ENCODE measurements at regions not wholly inside any gene's neighbourhood (a gene's known extent, or its start where the extent isn't known, plus 50 kb on each side); places are given as distances from the start of the nearest gene placed in this dataset.

DNA sequence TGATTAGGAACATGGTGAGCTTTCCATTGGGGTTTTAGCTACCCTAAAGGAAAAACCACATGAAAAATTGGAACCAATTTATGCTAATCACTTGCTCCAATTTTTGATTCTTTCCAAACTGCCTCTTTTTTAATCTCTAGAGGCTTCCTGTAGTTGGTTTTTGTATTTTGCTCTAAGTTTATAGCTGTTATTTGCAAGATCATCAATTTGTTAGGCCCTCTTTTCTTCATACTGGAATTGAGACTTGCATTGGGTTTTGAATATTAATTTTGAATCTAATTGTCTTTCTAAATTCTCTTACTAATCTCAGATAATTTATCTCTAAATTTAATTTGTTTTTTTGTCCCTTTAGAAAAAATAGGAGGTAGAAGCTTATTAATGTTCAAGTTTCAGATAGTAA is 713.3 kb downstream of the REEP3 start:
- DNase-seq = no peak

DNA sequence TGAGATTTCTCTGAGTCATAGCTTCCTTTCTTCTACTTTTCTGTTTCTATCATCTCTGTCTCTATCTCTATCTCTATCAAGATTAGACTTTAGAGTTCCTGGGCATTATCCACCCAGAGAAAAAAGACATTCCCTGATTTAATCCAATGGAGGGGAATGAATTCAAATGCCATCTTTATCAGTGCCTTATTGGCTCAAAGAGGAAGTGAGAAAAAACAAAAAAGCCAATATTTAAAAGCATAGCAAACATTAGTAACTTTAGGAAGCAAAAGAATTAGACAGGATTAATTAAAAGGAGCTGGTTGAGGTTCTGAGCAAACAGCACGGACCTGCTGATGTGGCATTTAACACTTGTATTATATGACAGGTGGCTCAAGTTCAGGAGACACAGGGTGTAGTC is 736.5 kb downstream of the REEP3 start:
- DNase-seq = no peak

DNA sequence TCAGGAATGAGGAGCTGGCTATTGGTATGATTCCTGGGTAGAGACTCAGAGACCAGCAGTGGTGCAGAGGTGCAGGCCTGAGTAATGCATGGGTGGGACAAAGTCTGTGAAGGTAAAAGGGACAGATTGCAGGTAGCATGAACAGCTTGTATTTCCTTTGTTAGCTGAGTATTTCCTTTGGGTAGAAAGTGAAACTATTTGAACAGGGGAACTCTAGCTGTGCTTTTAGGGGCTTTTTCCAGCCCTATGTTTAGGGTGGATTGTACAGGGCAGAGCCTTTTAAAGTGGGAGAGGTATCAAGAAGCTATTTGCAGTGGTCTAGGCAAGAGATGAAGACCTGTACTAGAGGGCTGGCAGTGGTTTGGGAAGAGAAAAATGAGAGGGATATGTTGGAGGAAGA is 739.9 kb downstream of the REEP3 start:
- no peak for DNase-seq

DNA sequence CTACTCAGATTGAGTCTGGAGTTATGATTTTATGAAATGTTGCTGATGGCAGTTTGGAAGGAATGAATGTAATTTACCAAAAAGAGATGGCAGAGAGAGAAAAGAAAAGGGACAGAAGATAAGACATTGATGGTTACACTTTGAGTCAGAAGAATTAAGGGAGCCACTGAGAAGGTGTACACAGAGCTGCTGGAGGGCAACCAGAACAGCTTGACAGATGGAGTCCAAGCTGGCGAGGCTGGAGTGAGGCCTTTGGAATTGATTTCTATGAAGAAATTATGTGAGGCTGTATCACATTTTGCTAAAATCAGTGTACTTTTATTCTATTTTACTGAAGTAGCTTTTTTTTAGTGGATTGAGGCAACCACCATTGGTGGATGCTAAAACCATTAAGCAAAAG is 740.5 kb downstream of the REEP3 start:
- no peak for DNase-seq

DNA sequence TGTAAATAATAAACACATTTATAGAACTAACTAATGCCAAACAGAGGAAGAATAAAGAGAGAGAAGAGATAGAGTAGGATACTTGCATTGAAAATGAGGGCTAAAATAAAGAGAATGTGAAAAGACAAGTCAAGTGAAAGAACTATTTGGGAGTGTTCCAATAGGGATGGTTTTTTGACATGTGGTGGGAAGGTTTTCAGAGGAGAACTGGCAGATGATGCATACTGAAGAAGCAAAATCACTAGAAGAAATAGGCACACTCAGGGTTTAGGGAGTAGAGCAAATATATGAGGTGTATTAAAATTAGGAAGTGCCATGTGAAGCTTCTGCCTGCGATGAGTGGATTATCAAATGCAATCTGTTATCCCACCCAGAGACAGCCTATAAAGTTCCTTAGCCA is 744.8 kb downstream of the REEP3 start:
- no peak for DNase-seq

DNA sequence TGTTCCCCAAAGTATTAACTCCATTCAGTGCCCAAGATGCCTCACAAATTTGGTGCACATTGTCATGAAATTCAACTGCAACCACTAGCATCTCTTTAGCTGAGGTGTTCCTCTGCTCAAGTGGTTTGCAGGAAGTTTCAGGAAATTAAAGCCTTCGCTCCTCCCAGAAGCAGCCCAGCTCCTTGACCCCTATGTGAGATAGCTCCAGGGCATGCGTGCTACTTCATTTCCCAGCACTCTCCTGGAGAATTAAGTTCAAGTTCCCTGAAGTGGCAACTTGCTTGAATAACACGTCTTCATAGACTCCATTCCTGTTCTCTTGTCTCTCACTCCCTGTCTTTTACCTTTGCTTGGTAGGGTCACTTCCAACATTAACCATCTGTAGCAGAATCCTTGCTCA is 750.3 kb downstream of the REEP3 start:
- no peak for DNase-seq

DNA sequence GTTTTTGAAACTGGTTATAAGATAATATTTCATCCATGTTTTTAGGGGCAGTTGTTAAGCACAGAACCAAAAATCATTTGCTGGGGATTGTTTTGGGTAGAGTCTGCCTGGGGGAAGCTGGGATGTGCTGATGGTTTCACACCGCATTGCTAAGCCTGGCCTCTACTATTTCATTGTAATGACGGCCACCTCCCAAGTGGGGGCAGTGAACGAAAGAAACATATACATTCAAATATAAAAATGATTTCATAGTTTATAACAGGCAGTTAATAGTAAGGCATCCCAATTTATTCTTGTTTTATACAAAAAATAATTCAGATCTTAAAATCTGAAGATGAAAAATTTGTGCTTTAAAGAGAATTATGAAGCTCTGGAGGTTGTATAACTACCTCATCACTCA is 750.8 kb downstream of the REEP3 start:
- no peak for DNase-seq

DNA sequence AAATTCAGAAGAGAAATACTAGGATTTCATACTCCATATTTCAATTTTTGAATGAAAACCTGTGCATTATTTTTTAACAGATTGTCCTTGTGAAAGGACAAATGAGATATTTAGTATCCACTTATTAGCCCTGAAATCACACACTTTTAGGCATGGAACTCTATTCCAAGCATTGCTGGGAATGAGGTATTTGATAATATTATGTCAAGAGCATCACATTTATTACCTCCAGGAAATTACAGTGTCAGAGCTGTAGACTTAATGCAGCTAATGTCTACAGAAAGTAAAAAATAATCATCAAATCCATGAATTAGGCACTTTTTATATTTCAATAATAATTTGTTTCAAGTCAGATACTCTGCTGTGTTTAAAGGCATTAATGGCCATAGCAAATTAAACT is 753.8 kb downstream of the REEP3 start:
- no peak for DNase-seq

DNA sequence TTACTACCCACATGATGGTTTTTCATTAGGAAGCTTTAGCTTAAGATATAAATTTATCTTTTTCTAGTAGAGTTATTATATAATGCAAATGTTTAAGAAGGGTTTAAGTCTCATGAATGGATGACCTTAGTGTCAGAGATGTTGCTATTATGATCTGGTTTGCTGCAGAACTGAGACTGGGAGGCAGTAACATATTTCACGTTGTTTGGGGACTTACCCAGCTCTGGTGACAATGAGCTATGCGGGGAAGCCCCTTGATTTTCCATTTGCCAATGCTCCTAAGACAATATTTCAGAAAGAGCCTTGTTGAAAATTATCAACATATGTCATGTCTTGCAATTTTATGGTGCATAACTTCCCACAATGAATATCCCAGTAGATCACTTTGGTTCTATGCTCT is 754.6 kb downstream of the REEP3 start:
- no peak for DNase-seq

DNA sequence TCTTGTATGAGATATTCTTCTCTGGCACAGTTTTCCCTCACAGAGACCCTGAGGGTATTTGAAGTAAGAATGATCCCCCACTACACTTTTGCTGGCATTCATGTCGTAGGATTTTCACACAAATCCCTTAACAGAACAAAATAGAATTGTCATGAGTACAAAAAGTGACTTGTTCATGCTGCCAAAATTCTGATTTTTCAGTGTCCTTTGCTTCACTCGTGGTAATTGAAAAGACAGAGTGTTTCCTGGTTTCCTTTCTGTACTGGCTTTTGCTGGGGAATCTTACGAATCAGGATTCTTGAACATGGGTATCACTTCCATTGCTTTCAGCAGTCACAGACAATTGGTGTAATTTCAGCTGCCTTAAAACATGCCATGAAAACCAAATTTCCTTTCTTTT is 756.3 kb downstream of the REEP3 start:
- no peak for DNase-seq

DNA sequence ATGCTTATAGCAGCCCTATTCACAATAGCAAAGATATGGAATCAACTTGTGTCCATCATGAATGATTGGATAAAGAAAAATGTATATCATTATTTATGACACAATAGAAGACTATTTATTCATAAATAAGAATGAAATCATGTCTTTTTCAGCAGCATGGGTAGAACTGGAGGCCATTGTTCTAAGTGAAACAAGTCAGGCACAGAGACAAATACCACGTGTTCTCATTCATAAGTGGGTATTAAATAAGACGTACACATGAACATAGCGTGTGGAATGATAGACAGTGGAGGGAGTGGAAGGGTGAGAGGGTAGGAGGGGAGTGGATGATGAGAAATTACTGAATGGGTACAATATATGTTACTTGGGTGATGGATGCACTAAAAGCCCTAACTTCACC is 762.4 kb downstream of the REEP3 start:
- no peak for DNase-seq

DNA sequence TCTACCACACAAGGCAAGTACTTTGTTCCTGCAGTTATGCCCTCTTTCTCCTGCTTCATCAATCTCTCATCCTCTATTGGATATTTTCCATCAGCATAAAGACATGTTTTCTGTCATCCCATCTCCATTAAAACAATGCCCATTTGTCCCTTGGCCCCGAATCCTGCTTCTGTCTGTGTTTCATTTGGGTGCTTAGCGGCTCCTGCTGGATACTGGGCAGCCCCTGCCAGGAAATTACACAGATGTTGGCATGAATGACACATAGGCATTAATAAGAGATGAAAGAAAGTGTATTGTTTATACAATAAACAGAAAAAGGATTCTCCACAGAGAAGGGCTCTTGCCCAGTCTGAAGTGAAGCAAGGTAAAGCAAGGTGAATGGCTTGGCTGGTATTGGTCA is 765.3 kb downstream of the REEP3 start:
- no peak for DNase-seq

DNA sequence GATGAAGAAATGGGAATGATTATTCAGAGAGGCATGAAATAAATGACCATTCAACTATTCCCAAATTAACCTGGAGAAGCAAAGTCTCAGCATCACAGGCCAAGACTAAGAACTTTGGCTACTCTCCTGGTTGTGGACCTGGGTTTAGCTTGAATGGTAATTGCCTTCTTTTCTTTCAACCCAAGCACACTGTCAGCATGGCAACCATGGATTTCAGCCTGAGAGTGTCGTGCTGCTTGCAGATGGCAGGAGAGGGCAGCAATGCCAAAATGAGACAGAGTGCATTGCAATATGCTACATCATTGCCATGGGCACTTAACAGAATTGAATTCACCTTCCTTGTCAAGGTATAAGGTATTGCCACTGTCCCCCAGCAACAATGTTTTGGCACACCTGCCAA is 767.2 kb downstream of the REEP3 start:
- DNase-seq = no peak

DNA sequence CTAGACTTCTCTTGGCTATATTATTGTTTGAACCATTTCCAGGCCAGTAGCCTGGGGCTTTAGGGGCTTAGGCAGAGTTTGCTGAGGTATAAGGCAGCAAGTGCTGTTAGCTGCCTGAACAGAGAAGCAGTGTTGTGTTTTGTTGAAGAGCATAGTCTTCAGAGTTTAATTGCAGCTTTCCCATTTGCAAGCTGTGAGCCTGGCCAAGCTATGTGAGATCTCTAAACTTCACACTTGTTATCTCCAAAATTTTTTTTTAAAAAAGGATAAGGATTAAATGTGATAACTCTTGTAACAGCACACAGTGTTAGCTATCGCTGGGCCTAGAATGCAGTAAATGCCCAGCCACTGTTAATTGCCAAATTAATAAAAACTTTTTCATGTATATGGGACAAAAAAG is 782.4 kb downstream of the REEP3 start:
- DNase-seq = no peak

DNA sequence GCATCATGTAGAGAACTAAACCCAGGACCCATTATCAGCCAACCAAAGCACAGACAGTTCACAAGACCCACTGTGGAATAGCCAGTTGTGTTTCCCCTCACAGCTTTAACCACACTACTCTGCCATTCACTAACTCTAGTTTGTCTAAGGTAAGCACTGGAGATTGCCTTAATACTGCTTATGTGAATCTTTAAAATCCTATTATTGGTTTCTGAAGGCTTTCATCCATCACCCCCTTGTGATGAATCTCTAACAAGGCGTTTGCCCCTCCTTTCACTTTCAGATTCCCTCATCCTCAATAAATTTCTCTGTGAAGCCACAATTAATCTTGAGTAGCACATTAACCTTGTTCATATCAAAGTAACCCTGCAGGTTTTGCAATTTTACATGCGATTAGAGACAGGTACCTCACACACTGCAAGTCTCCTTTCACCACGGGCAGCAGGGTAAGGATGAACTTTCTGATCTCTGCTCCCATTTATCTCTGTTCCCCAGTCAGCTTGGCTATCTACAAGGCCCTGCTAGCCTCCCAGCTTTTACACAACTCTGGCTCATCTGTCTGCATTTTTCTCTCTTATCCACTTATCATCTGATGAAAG is 785.6 kb downstream of the REEP3 start:
- no peak for DNase-seq

DNA sequence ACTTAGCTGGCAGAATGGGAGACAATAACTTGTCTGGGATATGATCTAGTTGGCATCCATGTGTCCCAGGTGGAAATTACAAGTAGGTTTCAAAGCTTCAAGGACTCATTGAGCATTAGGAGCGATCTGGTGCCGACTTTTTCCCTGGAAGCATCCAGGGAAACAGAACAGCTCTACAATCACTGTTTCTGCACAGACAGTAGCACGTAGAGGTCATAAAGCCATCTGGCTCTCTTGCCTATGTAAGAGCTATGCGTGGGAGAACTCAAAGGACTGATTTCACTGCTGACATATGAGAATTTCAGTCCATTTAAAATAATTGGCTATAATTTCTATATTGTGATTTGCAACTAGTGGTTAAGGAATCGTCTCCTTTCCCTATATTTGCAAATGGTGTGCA is 791.7 kb downstream of the REEP3 start:
- no peak for DNase-seq

DNA sequence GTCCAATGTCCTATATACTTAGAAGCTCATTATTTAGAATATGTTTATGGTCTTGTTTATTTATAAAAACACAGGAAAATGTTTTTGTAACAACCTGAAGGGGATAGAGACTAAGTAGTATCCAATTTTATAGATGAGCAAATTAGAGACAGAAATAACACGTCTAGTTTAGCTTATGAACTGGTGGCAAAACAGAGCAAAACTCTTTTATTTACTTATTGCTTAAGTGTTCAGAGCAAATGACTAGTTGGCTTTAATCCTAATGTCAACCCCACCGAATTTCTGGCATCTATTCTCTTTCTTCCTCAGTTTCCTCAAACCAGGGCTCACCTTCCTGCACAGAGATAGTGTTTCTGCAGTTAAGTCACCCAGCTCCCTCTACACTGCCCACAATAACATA is 792.8 kb downstream of the REEP3 start:
- no peak for DNase-seq

DNA sequence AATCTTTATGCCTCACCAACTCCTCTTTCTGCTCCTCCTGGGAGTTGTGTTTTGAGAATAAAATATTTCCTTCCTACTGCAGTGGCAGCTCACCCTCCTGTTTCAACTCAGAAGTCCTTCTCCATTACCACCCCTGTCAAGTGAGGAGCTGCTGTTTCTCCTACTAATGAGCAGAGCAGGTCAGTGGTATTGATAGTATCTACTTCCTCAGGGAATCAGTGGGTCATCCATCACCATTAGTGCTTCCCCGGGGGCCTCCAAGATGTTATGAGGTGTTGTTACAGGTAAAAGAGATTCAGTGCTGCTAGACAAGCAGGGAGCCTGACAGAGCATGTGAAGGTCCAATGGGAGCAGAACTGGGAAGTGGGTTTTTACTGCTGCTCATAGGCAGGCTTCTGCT is 795.2 kb downstream of the REEP3 start:
- DNase-seq = no peak

DNA sequence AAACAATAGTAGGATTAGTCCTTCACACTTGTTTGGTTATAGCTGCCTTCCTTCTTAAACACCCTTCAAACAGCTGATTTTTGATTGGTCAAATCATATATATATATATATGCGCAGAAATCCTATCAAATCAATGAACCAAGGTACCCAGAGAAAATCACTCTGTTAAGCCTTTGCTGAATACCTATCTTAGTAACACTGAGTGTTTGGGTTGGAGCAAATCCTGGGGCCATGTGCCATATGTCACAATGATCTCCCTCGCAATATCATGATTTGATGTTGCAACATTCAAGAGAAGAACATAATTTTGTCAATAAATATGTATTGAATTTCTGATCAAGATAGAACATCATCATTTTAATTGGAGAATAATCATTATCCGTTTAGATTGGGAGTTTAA is 795.6 kb downstream of the REEP3 start:
- DNase-seq = no peak

DNA sequence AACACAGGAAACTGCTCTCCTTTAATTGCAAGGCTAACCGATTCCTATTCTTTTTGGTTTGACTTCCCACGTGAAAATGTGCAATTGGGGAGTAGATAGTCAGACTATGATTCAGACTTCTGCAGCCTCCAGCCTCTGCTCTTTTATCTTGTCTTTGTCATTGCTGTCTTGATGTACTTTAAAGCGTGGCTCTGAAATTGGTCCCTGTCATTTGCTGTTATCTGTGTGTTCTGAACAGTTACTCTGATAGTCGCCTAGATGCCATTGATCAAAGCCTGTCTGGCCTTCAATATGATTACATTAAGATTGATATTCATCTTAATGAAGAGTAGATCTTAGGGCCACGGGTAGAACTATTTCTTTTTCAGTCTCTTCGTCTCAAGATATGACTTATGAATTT is 799.2 kb downstream of the REEP3 start:
- DNase-seq = no peak

DNA sequence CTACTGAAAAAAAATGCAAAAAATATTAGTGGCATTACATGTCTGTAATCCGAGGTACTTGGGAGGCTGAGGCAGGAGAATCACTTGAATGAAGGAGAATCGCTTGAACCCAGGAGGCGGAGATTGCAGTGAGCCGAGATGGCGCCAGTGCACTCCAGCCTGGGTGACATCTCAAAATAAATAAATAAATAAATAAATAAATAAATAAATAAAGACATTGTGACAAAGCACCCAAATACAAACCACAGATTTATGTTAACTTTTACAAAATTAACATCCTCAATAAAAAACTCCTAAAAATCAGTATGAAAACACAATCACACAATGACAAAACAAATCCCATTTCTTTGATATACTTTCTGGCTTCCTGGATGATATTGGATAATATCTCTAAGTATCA is 808.3 kb downstream of the REEP3 start:
- DNase-seq = no peak

DNA sequence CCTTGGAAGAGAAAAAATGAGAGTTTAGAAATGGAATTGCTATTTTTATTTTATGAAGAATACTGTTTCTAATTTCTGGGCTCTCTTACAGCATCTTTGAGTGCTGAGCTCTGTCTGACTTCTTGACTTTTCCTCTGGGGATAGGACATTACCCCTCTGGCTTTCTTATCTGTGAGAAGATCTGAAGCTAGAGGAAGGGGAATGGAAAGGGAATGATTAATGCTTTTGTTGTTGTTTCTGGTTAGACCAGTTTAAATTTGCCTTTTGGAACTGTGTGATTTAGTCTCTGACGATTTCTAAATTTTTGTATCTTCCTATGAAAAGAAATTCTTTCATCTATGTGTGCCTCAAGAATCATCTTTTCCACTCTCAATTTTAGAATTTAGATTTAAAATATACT is 811.4 kb downstream of the REEP3 start:
- no peak for DNase-seq

DNA sequence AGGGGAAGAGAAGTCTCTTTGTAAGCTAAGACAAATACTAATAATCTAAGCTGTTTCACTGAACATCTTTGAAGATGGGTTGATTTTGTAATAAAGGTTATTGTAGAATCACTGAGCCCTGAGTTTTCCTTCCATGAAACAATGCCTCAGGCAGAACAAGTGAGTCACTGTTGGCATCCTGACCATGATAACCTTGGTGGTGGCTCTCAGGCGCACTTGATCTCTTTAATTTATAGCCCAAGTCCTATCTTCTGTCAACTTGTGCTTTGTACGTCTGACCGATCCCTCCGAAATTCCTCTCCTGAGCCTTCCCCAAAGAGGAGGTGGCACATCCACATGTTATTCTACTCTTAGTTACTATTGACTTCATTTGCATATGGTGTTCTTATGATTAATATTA is 812.9 kb downstream of the REEP3 start:
- DNase-seq = no peak

DNA sequence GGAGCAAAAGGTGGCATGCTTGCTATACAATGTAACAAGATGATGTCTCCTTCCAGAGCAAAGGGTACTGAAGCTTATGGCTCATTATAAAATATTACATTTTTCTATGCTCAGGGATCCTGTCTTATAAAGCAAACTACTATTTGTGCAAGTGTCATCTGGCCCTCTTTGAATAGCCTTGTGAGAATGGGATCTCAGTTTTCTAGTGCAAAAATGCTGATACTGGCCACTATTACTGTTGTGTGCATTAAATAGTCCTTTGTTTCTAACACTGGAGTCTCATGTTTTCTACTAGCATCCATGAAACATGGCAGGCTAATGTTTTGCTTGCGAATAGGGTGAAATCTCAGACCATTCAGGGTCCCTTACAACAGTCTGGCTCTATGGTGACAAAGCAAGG is 823.0 kb downstream of the REEP3 start:
- DNase-seq = no peak

DNA sequence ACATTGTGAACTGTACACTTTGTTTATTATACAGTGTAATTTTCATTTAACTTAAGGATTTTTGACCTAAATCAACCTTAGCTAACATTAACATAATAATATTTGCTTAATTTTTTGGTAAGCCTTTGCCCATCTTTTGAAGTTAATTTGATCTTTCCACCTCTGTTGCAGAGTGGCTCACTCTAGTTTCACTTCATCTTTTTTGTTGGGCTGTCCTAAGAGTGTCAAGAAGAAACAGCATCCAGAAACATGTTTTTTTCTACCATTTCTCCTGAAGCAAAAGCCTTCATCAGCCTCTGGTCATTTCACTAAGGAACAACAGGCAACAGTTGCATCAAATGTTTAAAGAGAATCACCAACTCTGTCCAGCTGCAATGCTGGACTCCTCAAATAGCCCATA is 824.7 kb downstream of the REEP3 start:
- no peak for DNase-seq

DNA sequence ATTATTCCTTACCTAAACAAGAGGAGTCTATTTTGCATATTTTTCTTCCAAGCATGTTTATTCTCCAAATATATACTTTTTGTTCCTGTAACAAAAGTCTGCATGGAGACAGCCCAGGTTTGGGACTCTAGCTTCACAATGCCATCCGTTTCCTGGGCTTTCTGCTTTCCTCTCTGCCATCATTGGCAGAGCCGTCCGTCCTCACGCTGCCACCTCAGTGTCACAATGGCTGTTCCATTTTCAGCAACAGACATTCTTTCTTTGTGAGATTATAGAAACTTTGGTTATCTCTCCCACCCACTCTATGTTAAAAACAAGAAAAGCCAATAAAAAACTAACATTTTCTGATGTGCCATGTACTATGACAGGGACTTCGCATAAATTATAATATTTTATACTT is 825.2 kb downstream of the REEP3 start:
- no peak for DNase-seq

Measured in CD4-positive, alpha-beta T cell treated with Interleukin-6 for 4 hours (primary cell).